Mesendoderm (in vitro differentiated cells): ENCODE measurements at regions not wholly inside any gene's neighbourhood (a gene's known extent, or its start where the extent isn't known, plus 50 kb on each side); places are given as distances from the start of the nearest gene placed in this dataset.

Source experiments
- DNase-seq: peaks from one replicate; pipeline ENCODE4 v3.0.0; 2013
- H2AK5ac ChIP-seq: 2 replicates; pipeline ENCODE4 v1.6.1; 2013; ENCODE audit warnings: low read length, inconsistent platforms
- H2BK120ac ChIP-seq: 2 replicates; pipeline ENCODE4 v1.6.1; 2013; ENCODE audit warnings: low read depth, mild to moderate bottlenecking, low read length, moderate library complexity, mixed read lengths
- H2BK15ac ChIP-seq: replicated peaks from 2 replicates; pipeline ENCODE4 v1.6.1; 2013; ENCODE audit warnings: low read depth, mild to moderate bottlenecking, moderate library complexity
- H2BK5ac ChIP-seq: 2 replicates; pipeline ENCODE4 v1.6.1; 2013; ENCODE audit warnings: low read length, inconsistent platforms
- H3K18ac ChIP-seq: 2 replicates; pipeline ENCODE4 v1.6.1; 2013; ENCODE audit warnings: mild to moderate bottlenecking, low read length, mixed read lengths
- H3K23ac ChIP-seq: one replicate; pipeline ENCODE4 v1.6.1; 2013; ENCODE audit warnings: low read length
- H3K27ac ChIP-seq: 2 replicates; pipeline ENCODE4 v1.5.1; 2013; ENCODE audit warnings: low read depth, mild to moderate bottlenecking, inconsistent platforms, low read length, moderate library complexity
- H3K27me3 ChIP-seq: 2 replicates; pipeline ENCODE4 v1.6.1; 2013; ENCODE audit warnings: low read length, control low read depth, mild to moderate bottlenecking, inconsistent platforms; ENCODE audit not compliant: insufficient read depth, poor library complexity
- H3K36me3 ChIP-seq: 2 replicates; pipeline ENCODE4 v1.6.1; 2013; ENCODE audit warnings: low read length, inconsistent platforms; ENCODE audit not compliant: control insufficient read depth, insufficient read depth
- H3K4ac ChIP-seq: one replicate; pipeline ENCODE4 v1.6.1; 2013; ENCODE audit warnings: low read depth, mild to moderate bottlenecking, low read length, moderate library complexity
- H3K4me1 ChIP-seq: 2 replicates; pipeline ENCODE4 v1.6.1; 2013; ENCODE audit warnings: low read depth, low read length, inconsistent platforms; ENCODE audit not compliant: control insufficient read depth
- H3K4me2 ChIP-seq: 2 replicates; pipeline ENCODE4 v1.6.1; 2013; ENCODE audit warnings: low read length
- H3K4me3 ChIP-seq: 2 replicates; pipeline ENCODE4 v1.5.1; 2013; ENCODE audit warnings: mild to moderate bottlenecking, low read length
- H3K56ac ChIP-seq: one replicate; pipeline ENCODE4 v1.6.1; 2013; ENCODE audit warnings: low read length
- H3K79me1 ChIP-seq: 2 replicates; pipeline ENCODE4 v1.6.1; 2013; ENCODE audit warnings: low read length, inconsistent platforms
- H3K79me2 ChIP-seq: 2 replicates; pipeline ENCODE4 v1.6.1; 2013; ENCODE audit warnings: mild to moderate bottlenecking, low read length; ENCODE audit not compliant: control insufficient read depth, insufficient read depth
- H3K9ac ChIP-seq: 2 replicates; pipeline ENCODE4 v1.6.1; 2013; ENCODE audit warnings: low read length, inconsistent platforms
- H4K5ac ChIP-seq: one replicate; pipeline ENCODE4 v1.6.1; 2013; ENCODE audit warnings: low read length
- H4K8ac ChIP-seq: one replicate; pipeline ENCODE4 v1.6.1; 2013; ENCODE audit warnings: low read depth, mild to moderate bottlenecking, control low read depth, low read length, moderate library complexity
- WGBS: extraction: QIAGEN DNeasy Blood & Tissue Kit; methylation state at CpG from one replicate; pipeline ENCODE4 v1.1.7; 2013; ENCODE audit warnings: low lambda C conversion rate, missing lambda C conversion rate; ENCODE audit not compliant: insufficient coverage; ENCODE audit errors: extremely low coverage; 5-methylcytosine and 5-hydroxymethylcytosine counted together

- Histone ChIP-seq H2BK5ac (no peak overlapping the region), H3K23ac (no peak overlapping the region), H2BK120ac (no peak overlapping the region), H3K18ac (no peak overlapping the region), H3K36me3 (no peaks in the 10 kb centered on the region), H3K27me3 (no peaks in the 10 kb centered on the region), H3K56ac (no peak overlapping the region), H4K8ac (no peak overlapping the region), H3K27ac (no peak overlapping the region), H3K4me2 (no peak overlapping the region), H3K4me1 (no peaks in the 10 kb centered on the region), H2BK15ac (no peak overlapping the region), H2AK5ac (no peak overlapping the region), H3K4ac (no peak overlapping the region), H4K5ac (no peak overlapping the region), H3K4me3 (no peak overlapping the region), H3K79me1 (no peaks in the 10 kb centered on the region), H3K9ac (no peak overlapping the region), H3K79me2 (no peaks in the 10 kb centered on the region)
- no peak for DNase-seq
- no CpG with 5 or more reads among the region's 3 CpGs for WGBS
Observed at GRCh38 chr2:201568217-201568820, 75.0 kb downstream of the TMEM237 start.

- H3K56ac ChIP-seq: no peak overlapping the region
- H3K36me3 ChIP-seq: no peaks in the 10 kb centered on the region
- H3K4me1 ChIP-seq: no peaks in the 10 kb centered on the region
- H3K9ac ChIP-seq: no peak overlapping the region
- no peaks in the 10 kb centered on the region for H3K79me1 ChIP-seq
- no peak overlapping the region for H3K4ac ChIP-seq
- no peak overlapping the region for H4K5ac ChIP-seq
- H2BK5ac ChIP-seq: no peak overlapping the region
- no peak for DNase-seq
- H3K27ac ChIP-seq: no peak overlapping the region
- H2BK15ac ChIP-seq: no peak overlapping the region
- H3K4me2 ChIP-seq: no peak overlapping the region
- no peak overlapping the region for H3K23ac ChIP-seq
- no peaks in the 10 kb centered on the region for H3K79me2 ChIP-seq
- H2BK120ac ChIP-seq: no peak overlapping the region
- no peak overlapping the region for H4K8ac ChIP-seq
- WGBS: no CpG with 5 or more reads among the region's 4 CpGs
- H2AK5ac ChIP-seq: no peak overlapping the region
- no peaks in the 10 kb centered on the region for H3K27me3 ChIP-seq
- no peak overlapping the region for H3K18ac ChIP-seq
- H3K4me3 ChIP-seq: no peak overlapping the region
Observed at GRCh38 chr2:201559067-201559710, 84.1 kb downstream of the TMEM237 start.

GRCh38 chr2:201558665-201559064 is 84.6 kb downstream of the TMEM237 start:
- Histone ChIP-seq H3K4me1 (no peaks in the 10 kb centered on the region), H3K27me3 (no peaks in the 10 kb centered on the region), H3K79me2 (no peaks in the 10 kb centered on the region), H2BK15ac (no peak overlapping the region), H3K9ac (no peak overlapping the region), H2AK5ac (no peak overlapping the region), H2BK120ac (no peak overlapping the region), H3K23ac (no peak overlapping the region), H2BK5ac (no peak overlapping the region), H4K5ac (no peak overlapping the region), H3K79me1 (no peaks in the 10 kb centered on the region), H3K27ac (no peak overlapping the region), H3K56ac (no peak overlapping the region), H3K4ac (no peak overlapping the region), H4K8ac (no peak overlapping the region), H3K36me3 (no peaks in the 10 kb centered on the region), H3K4me3 (no peak overlapping the region), H3K18ac (no peak overlapping the region), H3K4me2 (no peak overlapping the region)
- DNase-seq: peak; percentile 12
- no CpG with 5 or more reads among the region's 5 CpGs for WGBS

GRCh38 chr2:201558232-201558631 is 85.1 kb downstream of the TMEM237 start:
- Histone ChIP-seq H4K8ac (no peak overlapping the region), H3K4me1 (no peaks in the 10 kb centered on the region), H3K18ac (no peak overlapping the region), H2AK5ac (no peak overlapping the region), H3K56ac (no peak overlapping the region), H3K79me2 (no peaks in the 10 kb centered on the region), H2BK120ac (no peak overlapping the region), H2BK5ac (no peak overlapping the region), H3K4me2 (no peak overlapping the region), H3K27ac (no peak overlapping the region), H3K4me3 (no peak overlapping the region), H3K9ac (no peak overlapping the region), H3K36me3 (no peaks in the 10 kb centered on the region), H4K5ac (no peak overlapping the region), H3K4ac (no peak overlapping the region), H3K23ac (no peak overlapping the region), H3K27me3 (no peaks in the 10 kb centered on the region), H2BK15ac (no peak overlapping the region), H3K79me1 (no peaks in the 10 kb centered on the region)
- DNase-seq: peak; percentile 54
- WGBS: no CpG with 5 or more reads among the region's 1 CpG

- Histone ChIP-seq H3K56ac (no peak overlapping the region), H3K18ac (no peak overlapping the region), H2BK5ac (no peak overlapping the region), H4K8ac (no peak overlapping the region), H3K4ac (no peak overlapping the region), H3K9ac (no peak overlapping the region), H3K36me3 (no peaks in the 10 kb centered on the region), H2BK15ac (no peak overlapping the region), H3K27me3 (no peaks in the 10 kb centered on the region), H3K79me1 (no peaks in the 10 kb centered on the region), H3K4me2 (no peak overlapping the region), H2BK120ac (no peak overlapping the region), H4K5ac (no peak overlapping the region), H3K23ac (no peak overlapping the region), H3K4me3 (no peak overlapping the region), H2AK5ac (no peak overlapping the region), H3K79me2 (no peaks in the 10 kb centered on the region), H3K4me1 (no peaks in the 10 kb centered on the region), H3K27ac (no peak overlapping the region)
- no CpG with 5 or more reads among the region's 9 CpGs for WGBS
- DNase-seq: no peak
Observed at GRCh38 chr2:201551901-201552300, 91.4 kb downstream of the TMEM237 start.

- H3K18ac ChIP-seq: no peak overlapping the region
- no peaks in the 10 kb centered on the region for H3K79me2 ChIP-seq
- no peaks in the 10 kb centered on the region for H3K4me1 ChIP-seq
- no peak overlapping the region for H2BK5ac ChIP-seq
- H3K9ac ChIP-seq: no peak overlapping the region
- no peaks in the 10 kb centered on the region for H3K36me3 ChIP-seq
- no peak overlapping the region for H3K4me3 ChIP-seq
- H2BK120ac ChIP-seq: no peak overlapping the region
- no peak overlapping the region for H3K56ac ChIP-seq
- no peaks in the 10 kb centered on the region for H3K79me1 ChIP-seq
- H4K5ac ChIP-seq: no peak overlapping the region
- H3K4ac ChIP-seq: no peak overlapping the region
- H3K4me2 ChIP-seq: no peak overlapping the region
- no peak for DNase-seq
- no peak overlapping the region for H2BK15ac ChIP-seq
- H2AK5ac ChIP-seq: no peak overlapping the region
- WGBS: no CpG with 5 or more reads among the region's 3 CpGs
- H3K27ac ChIP-seq: no peak overlapping the region
- no peak overlapping the region for H3K23ac ChIP-seq
- H4K8ac ChIP-seq: no peak overlapping the region
- no peaks in the 10 kb centered on the region for H3K27me3 ChIP-seq
Observed at GRCh38 chr2:201546576-201546975, 95.0 kb downstream of the STRADB start.
